NT2/D1 (cell line): ENCODE measurements at regions not wholly inside any gene's neighbourhood (a gene's known extent, or its start where the extent isn't known, plus 50 kb on each side); places are given as distances from the start of the nearest gene placed in this dataset.

Source experiments
- DNase-seq: peaks from one replicate; pipeline ENCODE4 v3.0.0-alpha.2; 2011; ENCODE audit warnings: low read depth, low spot score
- H3K27me3 ChIP-seq: 2 replicates; pipeline ENCODE4 v1.6.0; 2011; ENCODE audit warnings: mild to moderate bottlenecking; ENCODE audit not compliant: insufficient read length, insufficient read depth
- H3K36me3 ChIP-seq: 2 replicates; pipeline ENCODE4 v1.6.1; 2011; ENCODE audit warnings: mild to moderate bottlenecking, low read length, mixed read lengths; ENCODE audit not compliant: insufficient read depth, insufficient read length
- H3K4me1 ChIP-seq: 2 replicates; pipeline ENCODE4 v1.5.1; 2011; ENCODE audit not compliant: insufficient read depth, insufficient read length
- H3K4me3 ChIP-seq: 2 replicates; pipeline ENCODE4 v1.5.1; 2011; ENCODE audit warnings: low read depth; ENCODE audit not compliant: insufficient read length
- H3K9ac ChIP-seq: 2 replicates; pipeline ENCODE4 v1.6.0; 2011; ENCODE audit warnings: low read depth; ENCODE audit not compliant: insufficient read length
- H3K9me3 ChIP-seq: 2 replicates; pipeline ENCODE4 v1.5.1; 2011; ENCODE audit warnings: mild to moderate bottlenecking, low read length; ENCODE audit not compliant: insufficient read depth
- SUZ12 ChIP-seq: IDR thresholded peaks from 2 replicates; pipeline ENCODE4 v1.6.1; 2011; ENCODE audit not compliant: insufficient read length, insufficient read depth; ENCODE audit errors: extremely low read depth
- YY1 ChIP-seq: IDR thresholded peaks from 2 replicates; pipeline ENCODE4 v1.6.1; 2011; ENCODE audit not compliant: insufficient read length, insufficient read depth
- ZNF274 ChIP-seq: IDR thresholded peaks from 2 replicates; pipeline ENCODE4 v1.6.1; 2011; ENCODE audit warnings: mild to moderate bottlenecking, low read depth, low read length

GRCh38 chr1:162964901-162965300 lies 103.9 kb upstream of the CCDC190 start:
- no peak overlapping the region for H3K9ac ChIP-seq
- 0 out of 2 replicates have a peak, but pooled peaks cover 5% of the 10 kb centered on the region for H3K9me3 ChIP-seq
- H3K4me3 ChIP-seq: no peak overlapping the region
- H3K4me1 ChIP-seq: no peaks in the 10 kb centered on the region
- H3K36me3 ChIP-seq: no peaks in the 10 kb centered on the region
- TF ChIP-seq ZNF274 (no peak), SUZ12 (no peak), YY1 (no peak)
- DNase-seq: no peak
- no peaks in the 10 kb centered on the region for H3K27me3 ChIP-seq

GRCh38 chr1:162956922-162957321 lies 95.9 kb upstream of the CCDC190 start:
- Histone ChIP-seq H3K36me3 (no peaks in the 10 kb centered on the region), H3K27me3 (no peaks in the 10 kb centered on the region), H3K4me3 (no peak overlapping the region), H3K9me3 (no peaks in the 10 kb centered on the region), H3K4me1 (no peaks in the 10 kb centered on the region), H3K9ac (no peak overlapping the region)
- TF ChIP-seq YY1 (no peak), ZNF274 (no peak), SUZ12 (no peak)
- DNase-seq: no peak

GRCh38 chr1:162954824-162955223 lies 93.8 kb upstream of the CCDC190 start:
- H3K4me3 ChIP-seq: no peak overlapping the region
- H3K27me3 ChIP-seq: no peaks in the 10 kb centered on the region
- no peaks in the 10 kb centered on the region for H3K36me3 ChIP-seq
- no peak for TF ChIP-seq ZNF274
- TF ChIP-seq YY1: no peak
- H3K9ac ChIP-seq: no peak overlapping the region
- DNase-seq: no peak
- H3K9me3 ChIP-seq: no peaks in the 10 kb centered on the region
- no peaks in the 10 kb centered on the region for H3K4me1 ChIP-seq

- Histone ChIP-seq H3K9ac (no peak overlapping the region), H3K36me3 (no peaks in the 10 kb centered on the region), H3K4me3 (no peak overlapping the region), H3K27me3 (no peaks in the 10 kb centered on the region), H3K4me1 (no peaks in the 10 kb centered on the region), H3K9me3 (no peaks in the 10 kb centered on the region)
- TF ChIP-seq SUZ12: no peak
- no peak for DNase-seq
Measured at GRCh38 chr1:162952956-162953355, 92.0 kb upstream of the CCDC190 start.

- H3K27me3 ChIP-seq: no peaks in the 10 kb centered on the region
- H3K9me3 ChIP-seq: no peaks in the 10 kb centered on the region
- no peak overlapping the region for H3K9ac ChIP-seq
- no peak for TF ChIP-seq ZNF274
- no peak overlapping the region for H3K4me3 ChIP-seq
- no peak for DNase-seq
- no peaks in the 10 kb centered on the region for H3K36me3 ChIP-seq
- H3K4me1 ChIP-seq: no peaks in the 10 kb centered on the region
Measured at GRCh38 chr1:162951553-162952315, 90.8 kb upstream of the CCDC190 start.

DNA sequence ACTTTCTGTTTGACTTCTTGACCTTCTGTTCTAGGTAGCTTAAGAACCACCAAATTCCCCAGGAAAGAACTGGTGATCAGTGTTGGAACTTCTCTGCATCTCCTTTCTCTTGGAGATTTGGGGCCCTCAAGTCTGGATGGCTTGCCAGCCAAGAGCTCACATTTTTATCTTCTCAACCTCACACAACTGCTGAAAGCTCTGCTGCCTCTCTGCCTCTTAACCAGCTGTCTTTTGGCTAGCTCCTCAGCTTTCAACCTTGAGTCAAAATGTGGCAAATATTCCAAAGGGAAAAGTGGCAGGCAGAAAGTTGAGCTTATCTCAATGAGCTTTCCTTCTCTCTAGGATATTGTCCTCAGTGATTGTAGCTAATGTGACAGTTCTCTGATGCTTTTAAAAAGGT lies 89.2 kb upstream of the CCDC190 start:
- no peaks in the 10 kb centered on the region for H3K9me3 ChIP-seq
- DNase-seq: no peak
- H3K4me1 ChIP-seq: no peaks in the 10 kb centered on the region
- no peaks in the 10 kb centered on the region for H3K36me3 ChIP-seq
- no peaks in the 10 kb centered on the region for H3K27me3 ChIP-seq
- H3K9ac ChIP-seq: no peak overlapping the region
- no peak overlapping the region for H3K4me3 ChIP-seq
- no peak for TF ChIP-seq SUZ12
- no peak for TF ChIP-seq YY1
- no peak for TF ChIP-seq ZNF274

DNA sequence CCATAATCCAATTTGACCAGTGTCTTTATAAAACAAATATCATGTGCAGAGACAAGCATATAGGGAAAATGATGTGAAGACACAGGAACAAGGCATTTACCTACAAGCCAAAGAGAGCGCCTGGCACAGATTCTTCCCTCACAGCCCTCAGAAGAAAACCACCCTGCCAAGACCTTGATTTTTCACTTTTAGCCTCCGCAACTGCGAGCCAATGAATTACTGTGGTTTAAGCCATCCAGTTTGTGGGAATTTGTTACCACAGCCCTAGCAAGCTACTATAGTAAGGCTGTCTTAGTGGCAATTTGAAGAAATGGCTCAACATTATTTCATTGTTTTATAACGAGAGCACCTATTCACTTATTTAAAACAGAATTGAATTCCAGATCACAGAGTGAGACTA lies 85.7 kb upstream of the CCDC190 start:
- H3K9ac ChIP-seq: no peak overlapping the region
- DNase-seq: no peak

More for the DNA sequence above, 85.7 kb upstream of the CCDC190 start:
- Histone ChIP-seq H3K27me3 (no peaks in the 10 kb centered on the region), H3K4me3 (no peak overlapping the region), H3K9me3 (no peaks in the 10 kb centered on the region), H3K36me3 (no peaks in the 10 kb centered on the region), H3K4me1 (no peaks in the 10 kb centered on the region)
- no peak for TF ChIP-seq ZNF274
- TF ChIP-seq SUZ12: no peak
- no peak for TF ChIP-seq YY1
